ENCODE measurements at regions not wholly inside any gene's neighbourhood (a gene's known extent, or its start where the extent isn't known, plus 50 kb on each side); places are given as distances from the start of the nearest gene placed in this dataset.

DNA sequence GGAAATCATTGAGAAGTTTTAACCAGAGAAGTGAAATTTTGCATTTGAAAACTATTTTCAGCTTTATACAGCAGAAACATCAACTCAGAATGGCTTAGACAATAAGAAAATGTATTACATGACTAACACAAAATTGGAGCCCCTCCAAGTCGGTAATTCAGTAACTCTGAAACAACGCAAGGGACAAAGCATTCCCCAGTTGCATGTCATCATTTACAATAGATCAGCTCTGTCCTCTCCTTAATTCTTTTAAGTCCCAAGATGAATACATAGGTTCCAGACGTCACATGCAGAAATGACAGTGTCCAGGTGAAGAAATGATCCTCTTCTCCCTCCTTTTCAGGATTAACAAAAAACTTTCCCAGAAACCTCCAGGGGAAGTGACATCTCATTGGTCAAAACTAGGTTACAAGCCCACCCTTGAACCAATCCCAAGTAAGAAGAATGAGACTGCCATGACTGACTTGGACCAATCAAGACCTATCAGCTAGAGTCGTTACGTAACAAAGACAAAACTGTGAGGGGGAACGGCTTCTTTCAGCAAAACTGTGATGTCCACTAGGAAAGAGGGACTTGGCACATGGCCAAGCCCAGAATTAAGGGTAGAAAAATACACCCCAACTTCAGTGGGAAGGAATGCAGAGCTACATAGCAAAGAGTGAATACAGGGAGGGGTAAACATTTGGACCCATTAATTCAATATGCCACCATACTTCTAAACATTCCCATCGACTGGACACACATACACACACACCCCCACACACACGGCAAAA, 114.3 kb upstream of the PRNP start:
- TF ChIP-seq, protein P1, sequence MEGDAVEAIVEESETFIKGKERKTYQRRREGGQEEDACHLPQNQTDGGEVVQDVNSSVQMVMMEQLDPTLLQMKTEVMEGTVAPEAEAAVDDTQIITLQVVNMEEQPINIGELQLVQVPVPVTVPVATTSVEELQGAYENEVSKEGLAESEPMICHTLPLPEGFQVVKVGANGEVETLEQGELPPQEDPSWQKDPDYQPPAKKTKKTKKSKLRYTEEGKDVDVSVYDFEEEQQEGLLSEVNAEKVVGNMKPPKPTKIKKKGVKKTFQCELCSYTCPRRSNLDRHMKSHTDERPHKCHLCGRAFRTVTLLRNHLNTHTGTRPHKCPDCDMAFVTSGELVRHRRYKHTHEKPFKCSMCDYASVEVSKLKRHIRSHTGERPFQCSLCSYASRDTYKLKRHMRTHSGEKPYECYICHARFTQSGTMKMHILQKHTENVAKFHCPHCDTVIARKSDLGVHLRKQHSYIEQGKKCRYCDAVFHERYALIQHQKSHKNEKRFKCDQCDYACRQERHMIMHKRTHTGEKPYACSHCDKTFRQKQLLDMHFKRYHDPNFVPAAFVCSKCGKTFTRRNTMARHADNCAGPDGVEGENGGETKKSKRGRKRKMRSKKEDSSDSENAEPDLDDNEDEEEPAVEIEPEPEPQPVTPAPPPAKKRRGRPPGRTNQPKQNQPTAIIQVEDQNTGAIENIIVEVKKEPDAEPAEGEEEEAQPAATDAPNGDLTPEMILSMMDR (IDR thresholded peaks at IDR 0.05): no peak
- no peak for TF ChIP-seq POLR2A (IDR thresholded peaks at IDR 0.05)
